GM04503 (cell line): ENCODE measurements at regions not wholly inside any gene's neighbourhood (a gene's known extent, or its start where the extent isn't known, plus 50 kb on each side); places are given as distances from the start of the nearest gene placed in this dataset.
A peak's percentile ranks its signal among the peaks of the same experiment; 100 is the strongest.

Source experiments
- DNase-seq: peaks from one replicate; pipeline ENCODE4 v3.0.0-alpha.2; 2012; ENCODE audit warnings: low read depth

GRCh38 chr2:37866171-37866934 lies 58.7 kb upstream of the RMDN2 start:
- DNase-seq = no peak

- DNase-seq = no peak
Observed at GRCh38 chr2:37867166-37867565, 57.9 kb upstream of the RMDN2 start.

GRCh38 chr2:37868866-37869265 lies 56.2 kb upstream of the RMDN2 start:
- DNase-seq = no peak

GRCh38 chr2:37869304-37869703 lies 55.8 kb upstream of the RMDN2 start:
- DNase-seq = no peak

- peak; percentile 85 for DNase-seq
Observed at GRCh38 chr2:37869771-37870170, 55.3 kb upstream of the RMDN2 start.

GRCh38 chr2:37870829-37871228 lies 54.3 kb upstream of the RMDN2 start:
- no peak for DNase-seq

- peak; percentile 94 for DNase-seq
Observed at GRCh38 chr2:37871456-37872191, 53.5 kb upstream of the RMDN2 start.

- DNase-seq = no peak
Observed at GRCh38 chr2:37872192-37872750, 52.8 kb upstream of the RMDN2 start.

GRCh38 chr2:37873229-37873628 lies 51.9 kb upstream of the RMDN2 start:
- DNase-seq = no peak

GRCh38 chr2:37873749-37874330 lies 51.2 kb upstream of the RMDN2 start:
- DNase-seq = no peak

- DNase-seq = no peak
Observed at GRCh38 chr2:37874470-37874869, 50.6 kb upstream of the RMDN2 start.
